Keratinocyte (primary cell): ENCODE measurements at regions not wholly inside any gene's neighbourhood (a gene's known extent, or its start where the extent isn't known, plus 50 kb on each side); places are given as distances from the start of the nearest gene placed in this dataset.

Source experiments
- DNase-seq: peaks from one replicate; pipeline ENCODE4 v3.0.0-alpha.2; 2011; ENCODE audit warnings: low read depth, missing footprints, low spot score
- FAIRE-seq: peaks from 2 replicates; lab custom pipeline; 2011; peaks lifted over from hg19 to GRCh38; lab: Jason Lieb, UNC
- H2AFZ ChIP-seq: 2 replicates; pipeline ENCODE4 v1.6.0; 2012; ENCODE audit warnings: low read length, control low read depth, inconsistent platforms; ENCODE audit not compliant: control insufficient read depth
- H3K27ac ChIP-seq: 2 replicates; pipeline ENCODE4 v1.5.1; 2011; ENCODE audit warnings: low read length; ENCODE audit not compliant: control insufficient read depth, insufficient read depth
- H3K27me3 ChIP-seq: 3 replicates; pipeline ENCODE4 v1.6.0; 2011; ENCODE audit warnings: low read length; ENCODE audit not compliant: control insufficient read depth, insufficient read depth; ENCODE audit errors: extremely low read depth
- H3K36me3 ChIP-seq, 2 experiments: 2 replicates in 1 of 2; 3 replicates in 1 of 2; pipeline ENCODE4 v1.5.1; 2011; ENCODE audit warnings: low read length in 2 of 2, mild to moderate bottlenecking in 1 of 2; ENCODE audit not compliant: control insufficient read depth in 2 of 2, insufficient read depth in 2 of 2; ENCODE audit errors: extremely low read depth in 1 of 2
- H3K4me1 ChIP-seq: 3 replicates; pipeline ENCODE4 v1.5.1; 2011; ENCODE audit warnings: low read length; ENCODE audit not compliant: control insufficient read depth, insufficient read depth; ENCODE audit errors: extremely low read depth
- H3K4me2 ChIP-seq: 3 replicates; pipeline ENCODE4 v1.6.0; 2011; ENCODE audit warnings: low read depth, low read length; ENCODE audit not compliant: control insufficient read depth, insufficient read depth; ENCODE audit errors: extremely low read depth
- H3K4me3 ChIP-seq, 3 experiments: fragments of 200-600 bp in 1 of 3; sonication (generic) in 1 of 3; 2 replicates in 2 of 3; 3 replicates in 1 of 3; pipeline ENCODE4 v1.5.1; 2011 to 2016; ENCODE audit warnings: low read length in 3 of 3, mild to moderate bottlenecking in 3 of 3, control low read depth in 2 of 3, inconsistent platforms in 1 of 3, low read depth in 1 of 3, mixed read lengths in 1 of 3, mixed run types in 1 of 3, moderate library complexity in 1 of 3; ENCODE audit not compliant: control insufficient read depth in 2 of 3, insufficient read depth in 2 of 3; ENCODE audit errors: extremely low read depth in 1 of 3
- H3K79me2 ChIP-seq: 2 replicates; pipeline ENCODE4 v1.6.0; 2012; ENCODE audit warnings: low read length; ENCODE audit not compliant: control insufficient read depth, insufficient read depth
- H3K9ac ChIP-seq: 3 replicates; pipeline ENCODE4 v1.6.0; 2011; ENCODE audit warnings: low read length; ENCODE audit not compliant: control insufficient read depth, insufficient read depth; ENCODE audit errors: extremely low read depth
- H3K9me1 ChIP-seq: 3 replicates; pipeline ENCODE4 v1.6.0; 2011; ENCODE audit warnings: low read length; ENCODE audit not compliant: control insufficient read depth, insufficient read depth; ENCODE audit errors: extremely low read depth
- H3K9me3 ChIP-seq: 2 replicates; pipeline ENCODE4 v1.5.1; 2012; ENCODE audit warnings: low read depth, low read length; ENCODE audit not compliant: control insufficient read depth
- H4K20me1 ChIP-seq: 3 replicates; pipeline ENCODE4 v1.6.0; 2011; ENCODE audit warnings: low read length; ENCODE audit not compliant: control insufficient read depth, insufficient read depth; ENCODE audit errors: extremely low read depth
- CTCF ChIP-seq, 3 experiments: IDR thresholded peaks in 1 of 3; conservative IDR thresholded peaks in 1 of 3; optimal IDR thresholded peaks in 1 of 3; 2 replicates in 2 of 3; 3 replicates in 1 of 3; pipeline versions ENCODE3 to v1.5.1; 2011; ENCODE audit warnings: low read length in 3 of 3, mild to moderate bottlenecking in 3 of 3, moderate library complexity in 2 of 3, control low read depth in 1 of 3, inconsistent platforms in 1 of 3; ENCODE audit not compliant: insufficient read depth in 2 of 3; ENCODE audit errors: extremely low read depth in 1 of 3
- EZH2 ChIP-seq: IDR thresholded peaks from one replicate; pipeline ENCODE4 v1.6.1; 2012; ENCODE audit warnings: inconsistent platforms, mild to moderate bottlenecking, low read length, moderate library complexity
- dilution Hi-C: fragments of 300-500 bp; cut with MboI; formaldehyde crosslinking; loops from one replicate; pipeline ENCODE4 v1.7.0; 2020; ENCODE audit warnings: low sequenced_read_pairs; ENCODE audit not compliant: extremely low pct_ligation_motif_present

GRCh38 chr16:22623351-22623781 is 112.7 kb downstream of the NPIPB5 start:
- Histone ChIP-seq H3K4me3 (no peak overlapping the region), H3K9ac (no peak overlapping the region), H3K36me3 (no peaks in the 10 kb centered on the region), H4K20me1 (no peaks in the 10 kb centered on the region), H3K9me1 (no peaks in the 10 kb centered on the region), H3K27me3 (no peaks in the 10 kb centered on the region), H3K27ac (no peak overlapping the region), H2AFZ (no peak overlapping the region), H3K4me1 (peaks cover 42% of the 10 kb centered on the region), H3K9me3 (no peaks in the 10 kb centered on the region), H3K79me2 (no peaks in the 10 kb centered on the region), H3K4me2 (no peak overlapping the region)
- dilution Hi-C loops = no loop called here
- TF ChIP-seq CTCF (optimal IDR thresholded peaks at IDR 0.05 in 1 of 3, IDR thresholded peaks at IDR 0.05 in 1 of 3, conservative IDR thresholded peaks at IDR 0.05 in 1 of 3; ENCODE audit: extremely low read depth in 1 of 3, insufficient read depth in 2 of 3, low read length in 3 of 3) (no peak), EZH2 (no peak)
- FAIRE-seq (peak; percentile 76), DNase-seq (peak; percentile 33)

GRCh38 chr16:22624038-22624799 is 113.5 kb downstream of the NPIPB5 start:
- Histone ChIP-seq H3K36me3 (no peaks in the 10 kb centered on the region), H3K9me3 (no peaks in the 10 kb centered on the region), H4K20me1 (no peaks in the 10 kb centered on the region), H2AFZ (no peak overlapping the region), H3K27ac (no peak overlapping the region), H3K4me2 (no peak overlapping the region), H3K4me3 (no peak overlapping the region), H3K79me2 (no peaks in the 10 kb centered on the region), H3K9me1 (no peaks in the 10 kb centered on the region), H3K27me3 (no peaks in the 10 kb centered on the region), H3K9ac (no peak overlapping the region), H3K4me1 (peaks cover 42% of the 10 kb centered on the region)
- TF ChIP-seq CTCF (optimal IDR thresholded peaks at IDR 0.05 in 1 of 3, IDR thresholded peaks at IDR 0.05 in 1 of 3, conservative IDR thresholded peaks at IDR 0.05 in 1 of 3; ENCODE audit: extremely low read depth in 1 of 3, insufficient read depth in 2 of 3, low read length in 3 of 3) = no peak
- no peak for TF ChIP-seq EZH2
- no peak for DNase-seq
- dilution Hi-C loops = no loop called here
- no peak for FAIRE-seq
